Motor neuron (in vitro differentiated cells): ENCODE measurements at regions not wholly inside any gene's neighbourhood (a gene's known extent, or its start where the extent isn't known, plus 50 kb on each side); places are given as distances from the start of the nearest gene placed in this dataset.

Source experiments
- ATAC-seq, 8 experiments: fragments of 200-7000 bp; cut with Tn5 transposase; replicated peaks in 6 of 8; 2 replicates each; pipeline ENCODE4 v1.8.0; 2021; ENCODE audit warnings: mild to moderate bottlenecking in 8 of 8, moderate library complexity in 8 of 8
- H3K27ac ChIP-seq, 2 donors: fragments of 250-450 bp; sonication (Bioruptor Pico); 2 replicates each; pipeline ENCODE4 v1.9.0; 2021; ENCODE audit warnings: antibody characterized with exemption in 2 of 2, mild to moderate bottlenecking in 2 of 2, moderate library complexity in 1 of 2
- H3K4me1 ChIP-seq, 2 donors: fragments of 250-450 bp; sonication (Bioruptor Pico); replicated peaks in 1 of 2; 2 replicates each; pipeline ENCODE4 v1.6.1; 2021; ENCODE audit warnings: antibody characterized with exemption in 2 of 2, mild to moderate bottlenecking in 2 of 2, moderate library complexity in 1 of 2
- H3K4me3 ChIP-seq, 5 donors: fragments of 250-450 bp; sonication (Bioruptor Pico); 2 replicates each; pipeline ENCODE4 v1.9.0; 2021; ENCODE audit warnings: antibody characterized with exemption in 5 of 5, mild to moderate bottlenecking in 5 of 5, moderate library complexity in 4 of 5
- WGBS, 10 experiments: fragments of 450-650 bp; shearing (Covaris generic); methylation state at CpG; one replicate each; pipeline ENCODE4 v1.0.0; 2022; 5-methylcytosine and 5-hydroxymethylcytosine counted together
- in situ Hi-C, 9 experiments: fragments of 400-800 bp; cut with MboI; loops; one replicate each; pipeline ENCODE4 v1.15.0; 2021; ENCODE audit warnings: low sequenced_read_pairs in 9 of 9, low pct_unique_long_range_greater_than_20kb in 2 of 9; ENCODE audit not compliant: unreplicated experiment in 9 of 9

DNA sequence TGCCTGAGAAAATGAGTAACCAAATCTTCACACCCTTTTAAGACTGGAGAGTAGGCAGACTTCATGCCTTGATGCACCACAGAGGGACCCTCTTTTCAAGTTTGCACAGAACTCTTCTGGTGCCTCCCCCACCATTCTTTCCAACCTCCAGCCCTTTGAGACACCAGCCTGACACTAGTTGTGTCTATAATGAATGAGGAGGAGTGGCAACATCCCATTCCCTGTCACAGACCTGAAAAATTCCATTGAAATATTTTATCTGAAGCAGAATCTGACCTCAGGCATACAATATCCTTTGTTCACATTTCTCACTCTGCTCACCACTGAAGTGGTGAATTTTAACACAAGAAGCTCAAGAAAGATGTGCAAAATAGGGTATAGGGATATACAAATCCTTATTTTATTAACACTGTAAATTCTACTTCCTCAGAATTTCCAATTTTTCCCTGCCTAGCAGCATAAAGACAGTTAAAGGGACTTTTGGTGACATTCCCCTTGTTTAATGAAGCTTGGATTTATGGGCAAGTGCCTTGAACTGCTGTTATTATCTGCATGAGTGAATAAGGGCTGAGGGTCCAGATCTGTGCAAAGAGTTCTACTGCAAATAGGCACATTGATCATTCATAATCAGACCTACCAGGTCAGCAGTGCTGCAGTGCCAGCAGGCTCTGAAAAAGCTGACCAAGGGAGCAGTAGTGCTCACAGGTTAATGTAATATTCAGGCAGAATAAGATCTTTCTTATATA is 149.9 kb upstream of the PAQR3 start:
- H3K4me1 ChIP-seq: peaks cover 39 to 68% of the 10 kb centered on the region in 2 donors
- in situ Hi-C loops: no loop called here
- no peak overlapping the region for H3K4me3 ChIP-seq
- ATAC-seq: peak in 5 of 8 experiments; percentile 87 to 90 (median 89)
- H3K27ac ChIP-seq: peak overlapping the region; percentile 10 to 68

DNA sequence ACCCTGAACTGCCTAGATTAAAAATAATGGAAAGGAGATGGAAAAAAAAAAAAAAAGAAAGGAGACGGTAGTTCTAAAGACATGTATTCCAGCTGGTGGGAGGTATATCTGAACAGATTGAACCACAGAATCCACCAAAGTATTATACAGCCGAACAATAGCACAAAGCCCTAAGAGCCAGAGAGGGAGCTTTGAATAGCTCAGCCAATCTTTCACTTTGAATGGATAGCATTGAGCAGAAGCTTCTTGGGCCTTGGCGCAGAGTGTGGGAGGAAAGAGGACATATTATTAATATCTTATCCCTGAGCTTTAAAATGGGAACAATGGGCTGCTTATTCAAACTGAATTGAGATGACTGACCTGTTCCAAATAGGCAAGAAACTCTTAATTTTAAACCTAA is 147.8 kb upstream of the PAQR3 start:
- H3K4me3 ChIP-seq: no peak overlapping the region
- 3 to 96% (median 41%) methylated on average over 1 to 3 of the region's 3 CpGs for WGBS, 10 experiments

GRCh38 chr4:79083406-79084010 is 144.3 kb upstream of the PAQR3 start:
- Histone ChIP-seq H3K4me1 (peaks cover 34 to 54% of the 10 kb centered on the region in 2 donors), H3K4me3 (no peak overlapping the region), H3K27ac (peak overlapping the region; percentile 38 to 46)
- 6 to 57% (median 14%) methylated on average over 1 to 2 of the region's 2 CpGs; no CpG with 5 or more reads in 3 of the 10 experiments for WGBS, 10 experiments
- ATAC-seq: peak in 5 of 8 experiments; percentile 71 to 85 (median 82)
- in situ Hi-C loops: no loop called here

More for the DNA sequence above, 147.8 kb upstream of the PAQR3 start:
- peak in 3 of 8 experiments; percentile 14 to 34 (median 19) for ATAC-seq
- in situ Hi-C loops: no loop called here
- H3K27ac ChIP-seq: no peak overlapping the region
- H3K4me1 ChIP-seq: peaks cover 57 to 88% of the 10 kb centered on the region in 2 donors

DNA sequence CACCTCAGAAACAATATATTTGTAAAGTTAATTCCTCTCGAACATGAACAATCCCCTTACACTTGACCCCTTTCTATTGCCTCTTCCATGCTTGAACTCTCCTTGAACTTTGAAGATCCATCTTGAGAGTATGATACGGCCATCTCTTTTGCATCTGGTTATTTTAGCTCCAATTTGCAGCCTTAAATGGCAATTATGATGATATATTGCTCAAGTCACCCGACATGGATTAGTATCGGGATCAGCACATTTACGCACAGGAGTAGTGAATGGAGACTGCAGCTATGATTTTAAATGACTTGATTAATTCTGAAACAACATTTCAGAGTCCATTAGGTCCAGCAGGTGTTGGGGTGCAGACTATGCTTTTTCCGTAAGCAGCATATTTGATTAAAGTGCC is 143.8 kb upstream of the PAQR3 start:
- WGBS, 10 experiments: 5 to 73% (median 17%) methylated on average over 4 to 6 of the region's 6 CpGs; no CpG with 5 or more reads in 2 of the 10 experiments
- peak in 5 of 8 experiments; percentile 44 to 83 (median 78) for ATAC-seq
- Histone ChIP-seq H3K4me1 (peaks cover 29 to 49% of the 10 kb centered on the region in 2 donors), H3K27ac (peak overlapping the region; percentile 38 to 46), H3K4me3 (no peak overlapping the region)
- in situ Hi-C loops: no loop called here

DNA sequence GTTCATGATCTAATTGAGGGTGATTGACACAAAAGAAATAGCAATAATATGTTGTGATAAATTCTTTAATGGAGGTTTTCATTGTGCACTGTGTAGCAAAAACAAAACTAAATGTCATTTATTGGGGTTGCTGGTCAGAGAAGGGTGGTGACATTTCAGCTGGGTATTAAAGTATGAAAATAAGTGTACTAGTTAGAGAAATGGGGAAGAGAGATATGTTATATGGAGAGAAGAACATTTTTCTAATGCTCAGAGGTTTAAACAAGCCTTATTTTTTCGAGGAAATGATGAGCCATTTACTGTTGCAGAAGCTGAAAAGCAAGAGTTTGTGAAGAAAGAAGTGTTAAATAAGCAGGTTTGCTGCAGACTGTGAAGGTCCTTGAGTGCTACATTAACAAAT is 142.7 kb upstream of the PAQR3 start:
- Histone ChIP-seq H3K4me3 (no peak overlapping the region), H3K4me1 (peaks cover 23 to 39% of the 10 kb centered on the region in 2 donors), H3K27ac (no peak overlapping the region)
- 0 to 100% (median 62%) methylated on average over 1 of the region's 1 CpG; no CpG with 5 or more reads in 1 of the 10 experiments for WGBS, 10 experiments
- ATAC-seq: no peak
- in situ Hi-C loops: no loop called here

GRCh38 chr4:79078339-79078738 is 139.1 kb upstream of the PAQR3 start:
- Histone ChIP-seq H3K4me3 (no peak overlapping the region), H3K27ac (no peak overlapping the region), H3K4me1 (peaks cover 10 to 12% of the 10 kb centered on the region in 2 donors)
- WGBS, 10 experiments: 80 to 100% (median 100%) methylated on average over 1 of the region's 1 CpG; no CpG with 5 or more reads in 5 of the 10 experiments
- in situ Hi-C loops: no loop called here
- no peak for ATAC-seq

DNA sequence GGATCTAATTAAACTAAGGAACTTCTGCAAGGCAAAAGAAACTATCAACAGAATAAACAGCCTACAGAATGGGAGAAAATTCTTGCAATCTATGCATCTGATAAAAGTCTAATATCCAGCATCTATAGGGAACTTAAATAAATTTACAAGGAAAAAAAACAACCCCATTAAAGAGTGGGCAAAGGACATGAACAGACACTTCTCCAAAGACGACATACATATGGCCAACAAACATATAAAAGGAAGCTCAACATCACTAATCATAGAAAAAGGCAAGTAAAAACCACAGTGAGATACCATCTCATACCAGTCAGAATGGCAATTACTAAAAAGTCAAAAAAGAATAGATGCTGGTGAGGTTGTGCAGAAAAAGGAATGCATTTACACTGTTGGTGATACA is 134.8 kb upstream of the PAQR3 start:
- WGBS, 10 experiments: 0 to 100% (median 71%) methylated on average over 1 of the region's 1 CpG; no CpG with 5 or more reads in 2 of the 10 experiments
- no peak overlapping the region for H3K27ac ChIP-seq
- no peak for ATAC-seq
- in situ Hi-C loops: no loop called here
- H3K4me1 ChIP-seq: no peaks in the 10 kb centered on the region
- no peak overlapping the region for H3K4me3 ChIP-seq

DNA sequence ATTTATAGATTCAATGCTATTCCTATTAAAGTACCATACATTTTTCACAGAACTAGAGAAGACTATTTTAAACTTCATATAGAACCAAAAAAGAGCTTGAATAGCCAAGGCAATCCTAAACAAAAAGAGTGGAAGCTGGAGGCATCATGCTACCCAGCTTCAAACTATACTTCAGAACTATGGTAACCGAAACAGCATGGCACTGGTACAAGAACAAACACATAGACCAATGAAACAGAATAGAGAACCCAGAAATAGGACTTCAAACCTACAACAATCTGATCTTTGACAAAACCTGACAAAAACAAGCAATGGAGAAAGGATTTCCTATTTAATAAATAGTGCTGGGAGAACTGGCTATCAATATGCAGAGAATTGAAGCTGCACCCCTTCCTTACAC is 134.2 kb upstream of the PAQR3 start:
- in situ Hi-C loops: no loop called here
- no peak for ATAC-seq
- Histone ChIP-seq H3K4me3 (no peak overlapping the region), H3K27ac (no peak overlapping the region), H3K4me1 (no peaks in the 10 kb centered on the region)
- WGBS, 10 experiments: 0 to 100% (median 90%) methylated on average over 1 of the region's 1 CpG; no CpG with 5 or more reads in 5 of the 10 experiments

GRCh38 chr4:79065262-79065661 is 126.0 kb upstream of the PAQR3 start:
- peaks cover 0 to 20% of the 10 kb centered on the region in 2 donors for H3K4me1 ChIP-seq
- 0 to 89% (median 47%) methylated on average over 1 of the region's 1 CpG; no CpG with 5 or more reads in 2 of the 10 experiments for WGBS, 10 experiments
- in situ Hi-C loops: no loop called here
- no peak overlapping the region for H3K4me3 ChIP-seq
- ATAC-seq: peak in 3 of 8 experiments; percentile 19 to 56 (median 49)
- no peak overlapping the region for H3K27ac ChIP-seq

GRCh38 chr4:79064806-79065205 is 125.6 kb upstream of the PAQR3 start:
- no peak for ATAC-seq
- no peak overlapping the region for H3K4me3 ChIP-seq
- in situ Hi-C loops: no loop called here
- WGBS, 10 experiments: 7 to 94% (median 59%) methylated on average over 3 of the region's 3 CpGs; no CpG with 5 or more reads in 1 of the 10 experiments
- peaks cover 0 to 20% of the 10 kb centered on the region in 2 donors for H3K4me1 ChIP-seq
- H3K27ac ChIP-seq: no peak overlapping the region

- WGBS, 10 experiments: 38 to 100% (median 82%) methylated on average over 1 to 4 of the region's 4 CpGs; no CpG with 5 or more reads in 2 of the 10 experiments
- no peak for ATAC-seq
- in situ Hi-C loops: no loop called here
- Histone ChIP-seq H3K4me3 (no peak overlapping the region), H3K27ac (no peak overlapping the region), H3K4me1 (peaks cover 3 to 28% of the 10 kb centered on the region in 2 donors)
Observed at GRCh38 chr4:79059631-79060399, 120.6 kb upstream of the PAQR3 start.

DNA sequence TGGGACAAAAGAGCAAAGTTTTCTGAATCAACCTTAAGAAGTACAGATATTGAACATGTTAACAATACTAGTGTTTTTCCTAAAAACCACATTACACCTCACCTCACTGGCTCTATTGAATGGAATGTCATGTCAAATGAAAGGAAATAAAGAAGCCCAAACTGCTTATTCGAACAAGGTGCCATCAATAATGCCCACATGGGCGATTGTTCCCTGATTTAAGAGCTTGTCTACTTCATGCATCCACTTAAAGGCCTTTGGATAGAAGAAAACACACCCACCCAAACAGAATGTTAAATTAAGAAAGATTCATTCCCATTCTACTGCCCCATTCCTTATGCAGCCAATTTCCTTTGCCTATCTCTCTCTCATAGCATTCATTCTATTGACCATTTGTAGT is 118.5 kb upstream of the PAQR3 start:
- Histone ChIP-seq H3K4me1 (peaks cover 3 to 18% of the 10 kb centered on the region in 2 donors), H3K4me3 (no peak overlapping the region), H3K27ac (no peak overlapping the region)
- 0 to 100% (median 40%) methylated on average over 1 to 2 of the region's 2 CpGs; no CpG with 5 or more reads in 3 of the 10 experiments for WGBS, 10 experiments
- ATAC-seq: peak in 5 of 8 experiments; percentile 22 to 53 (median 27)
- in situ Hi-C loops: no loop called here

DNA sequence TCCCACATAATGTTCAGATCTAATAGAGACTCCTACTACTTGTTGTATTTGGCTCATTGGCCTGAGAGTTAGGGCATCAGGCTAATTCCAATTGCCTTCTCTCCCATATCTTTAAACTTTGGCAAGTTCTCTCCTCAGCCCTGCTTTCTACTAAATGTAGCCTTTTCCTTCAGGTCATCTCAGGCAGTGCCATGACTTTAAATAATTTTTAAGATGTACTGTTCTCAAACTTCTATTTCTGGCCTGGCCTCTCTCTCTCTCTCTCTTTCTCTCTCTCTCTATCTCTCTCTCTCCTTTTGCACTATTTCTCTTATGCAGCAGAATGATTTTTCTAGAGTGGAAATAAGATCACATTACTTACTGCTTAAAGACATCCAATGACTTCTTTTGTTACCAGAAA is 114.5 kb upstream of the PAQR3 start:
- in situ Hi-C loops: no loop called here
- Histone ChIP-seq H3K4me3 (no peak overlapping the region), H3K4me1 (peaks cover 33 to 44% of the 10 kb centered on the region in 2 donors), H3K27ac (no peak overlapping the region)
- ATAC-seq: no peak
